GM19035 (cell line): ENCODE measurements at regions not wholly inside any gene's neighbourhood (a gene's known extent, or its start where the extent isn't known, plus 50 kb on each side); places are given as distances from the start of the nearest gene placed in this dataset.

Experiments
- ATAC-seq: cut with Tn5 transposase; IDR thresholded peaks from one replicate; pipeline ENCODE4 v1.9.1; 2021; ENCODE audit not compliant: unreplicated experiment

DNA sequence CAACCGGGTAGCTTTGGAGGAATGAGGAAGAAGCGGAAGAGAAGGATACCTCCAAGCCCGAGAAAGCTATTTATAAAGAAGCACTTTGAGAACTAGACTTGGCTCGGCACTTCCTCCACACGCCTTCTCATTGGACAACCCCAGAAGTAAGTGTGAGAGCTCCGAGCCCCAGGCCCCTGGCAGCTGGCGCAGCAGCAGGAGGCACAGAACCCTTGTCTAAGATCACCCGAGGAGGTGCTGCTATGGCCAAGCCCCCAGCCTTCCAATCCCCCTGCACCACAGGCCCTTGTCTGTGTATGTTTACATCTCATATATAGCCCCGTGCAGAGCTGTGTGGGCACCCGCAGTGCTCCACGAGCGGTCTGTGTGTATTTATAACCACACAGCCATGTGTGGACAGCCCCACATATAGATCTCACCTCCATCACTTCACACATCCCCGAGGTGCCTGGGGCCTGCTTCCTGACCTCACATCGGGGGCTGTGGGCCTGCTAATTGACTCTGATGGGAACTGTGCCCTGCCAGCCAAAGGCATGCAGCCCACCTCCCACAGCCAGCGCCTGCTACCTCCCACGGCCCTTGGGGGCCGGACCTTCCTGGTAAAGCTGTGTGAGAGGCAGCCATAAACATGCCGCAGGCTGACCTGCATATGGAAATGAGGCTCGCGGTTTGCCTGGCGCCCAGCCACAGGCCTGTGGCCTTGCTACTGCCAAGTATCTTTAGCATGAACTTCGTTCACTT is 96.1 kb downstream of the C17orf67 start:
- ATAC-seq = no peak

DNA sequence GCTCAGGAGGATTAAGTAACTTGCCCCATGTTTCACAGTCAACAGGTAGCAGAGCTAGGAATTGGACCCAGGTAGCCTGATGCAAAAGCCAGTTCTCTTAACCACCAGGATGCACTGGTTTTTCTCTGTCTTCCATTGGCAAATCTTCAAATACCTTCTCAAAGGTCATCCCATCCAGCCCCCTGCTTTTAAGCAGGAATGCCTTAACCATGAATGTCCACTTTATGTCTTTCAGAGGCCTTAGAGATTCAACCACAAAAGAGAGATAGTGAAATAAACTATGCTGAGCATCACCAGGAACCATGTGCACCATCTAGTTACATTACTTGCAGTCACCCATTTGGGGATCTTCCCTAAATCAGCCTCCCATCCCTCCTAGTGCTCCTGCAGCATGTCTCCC is 94.3 kb downstream of the C17orf67 start:
- ATAC-seq = no peak

- ATAC-seq = no peak
These were observed 93.9 kb downstream of the C17orf67 start for GRCh38 chr17:56739776-56740175.

- no peak for ATAC-seq
These were observed 93.2 kb downstream of the C17orf67 start for GRCh38 chr17:56740481-56740880.
